ENCODE measurements at regions not wholly inside any gene's neighbourhood (a gene's known extent, or its start where the extent isn't known, plus 50 kb on each side); places are given as distances from the start of the nearest gene placed in this dataset.
"Not testable (repeated sequence)": the region's sequence is repeated elsewhere in the genome, so short reads cannot be mapped to it uniquely, and the experiment has no call there.

DNA sequence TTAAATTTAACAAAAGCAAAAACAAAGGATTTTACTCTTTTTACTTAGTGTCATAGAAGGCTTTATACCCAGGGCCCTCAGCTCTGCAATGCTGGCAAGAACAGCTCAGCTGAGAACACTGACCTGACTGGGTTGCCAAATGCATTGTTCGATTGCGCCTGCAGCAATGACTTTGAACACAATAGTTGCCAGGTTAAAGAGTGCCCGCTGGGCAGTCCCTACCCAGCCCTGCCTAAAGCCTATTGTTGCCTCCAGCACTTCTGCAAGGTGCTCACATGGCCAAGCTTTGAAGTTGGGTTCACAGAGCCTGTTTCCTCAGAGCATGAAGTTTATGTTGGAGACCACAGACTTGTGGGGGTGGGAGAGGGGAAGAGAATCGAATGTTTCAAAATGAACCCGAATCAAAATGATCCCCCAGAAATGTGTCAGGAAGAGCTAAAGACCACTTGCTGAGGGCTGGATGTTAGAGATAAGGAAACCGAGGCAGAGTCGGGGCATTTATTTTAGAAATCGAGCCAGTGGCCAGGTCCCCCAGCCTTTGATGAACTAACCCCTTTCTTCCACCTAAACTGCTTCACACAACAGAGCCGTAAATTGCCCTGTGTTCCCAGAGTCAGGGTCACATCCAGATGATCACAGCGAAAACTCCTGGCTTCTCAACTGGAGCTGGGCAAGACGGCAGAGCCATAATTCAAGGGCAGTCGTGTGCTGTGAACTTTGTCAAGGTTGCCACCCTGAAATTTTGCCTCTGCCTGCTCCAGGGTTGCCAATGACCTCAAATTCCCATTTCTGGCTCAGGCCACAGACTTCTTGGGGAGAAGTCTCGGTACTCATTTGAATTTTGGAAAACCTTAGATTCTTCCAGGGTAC lies 55.0 kb downstream of the FOXA2 start:
- DNase-seq (ENCODE audit: low spot score), result no peak

DNA sequence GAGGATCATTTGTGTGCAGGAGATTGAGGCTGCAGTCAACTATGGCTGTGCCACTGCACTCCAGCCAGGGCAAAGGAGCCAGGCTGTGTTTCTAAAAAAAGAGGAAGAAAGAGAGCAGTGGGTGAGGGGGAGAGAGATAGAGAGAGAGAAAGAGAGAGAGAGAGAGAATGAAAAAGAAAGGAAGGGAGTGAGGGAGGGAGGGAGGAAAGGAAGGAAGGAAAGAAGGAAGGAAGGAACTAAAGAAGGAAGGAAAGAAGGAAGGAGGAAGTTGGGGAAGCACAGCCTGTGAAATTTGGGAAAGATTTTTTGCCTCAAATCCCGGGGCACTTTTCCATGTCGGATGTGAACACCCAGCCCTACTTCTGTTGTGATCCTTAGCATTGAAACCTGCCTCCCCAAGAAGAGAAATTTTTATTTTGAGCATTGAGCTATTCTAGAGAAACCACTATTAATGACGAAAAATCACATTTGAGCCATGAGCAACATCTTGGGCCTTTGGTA lies 57.8 kb downstream of the FOXA2 start:
- no peak for DNase-seq (ENCODE audit: low spot score)

DNA sequence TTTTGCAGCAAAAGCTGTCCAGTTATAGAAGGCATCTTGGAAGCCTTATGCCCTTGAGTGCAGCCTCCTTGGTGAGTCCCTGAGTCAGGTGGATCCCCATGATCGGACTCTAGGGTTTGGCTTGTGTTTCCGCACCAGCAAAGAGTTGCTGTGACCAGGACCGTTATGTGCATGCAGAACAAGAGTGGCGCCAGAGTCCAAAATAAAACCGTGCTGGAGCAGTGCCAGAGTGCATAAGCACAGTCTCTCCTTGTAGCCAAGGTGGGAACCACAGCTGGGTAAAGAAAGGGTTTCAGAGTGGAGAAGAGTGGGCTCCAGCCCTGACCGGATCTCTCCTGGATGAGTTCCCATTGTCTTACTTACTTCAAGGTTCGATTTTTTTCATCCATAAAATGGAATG lies 58.6 kb downstream of the FOXA2 start:
- DNase-seq (ENCODE audit: low spot score), result no peak

DNA sequence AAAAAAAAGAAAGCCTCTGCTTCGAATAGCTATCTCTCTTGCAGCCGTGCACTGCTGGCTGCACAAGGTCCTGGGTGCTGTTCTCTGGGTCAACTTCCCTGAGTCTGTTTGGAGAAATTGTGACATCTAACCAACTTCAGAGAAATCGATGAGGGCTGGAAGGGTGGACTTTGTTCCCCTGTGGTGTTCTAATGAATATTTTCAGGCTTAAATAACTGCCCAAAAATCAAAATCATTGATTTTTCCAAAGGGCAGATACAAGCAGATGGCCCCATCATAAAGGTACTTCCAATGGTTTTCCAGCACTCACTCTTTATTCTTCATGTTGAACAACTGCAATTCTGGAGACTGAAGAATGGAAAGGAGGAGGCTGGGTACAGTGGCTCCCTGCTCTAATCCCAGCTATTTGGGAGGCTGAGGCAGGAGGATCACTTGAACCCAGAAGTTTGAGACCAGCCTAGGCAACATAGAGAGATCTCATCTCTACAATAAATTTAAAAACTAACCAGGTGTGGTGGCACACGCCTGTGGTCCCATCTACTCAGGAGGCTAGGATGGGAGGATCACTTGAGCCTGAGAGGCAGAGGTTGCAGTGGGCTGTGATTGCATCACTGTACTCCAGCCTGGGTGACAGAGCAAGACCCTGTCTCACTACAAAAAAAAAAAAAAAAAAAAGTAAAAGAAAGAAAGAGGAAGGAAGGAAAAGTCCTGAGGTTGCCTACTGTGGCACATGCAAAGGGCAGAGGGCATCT lies 59.1 kb downstream of the FOXA2 start:
- no peak for DNase-seq (ENCODE audit: low spot score)

DNA sequence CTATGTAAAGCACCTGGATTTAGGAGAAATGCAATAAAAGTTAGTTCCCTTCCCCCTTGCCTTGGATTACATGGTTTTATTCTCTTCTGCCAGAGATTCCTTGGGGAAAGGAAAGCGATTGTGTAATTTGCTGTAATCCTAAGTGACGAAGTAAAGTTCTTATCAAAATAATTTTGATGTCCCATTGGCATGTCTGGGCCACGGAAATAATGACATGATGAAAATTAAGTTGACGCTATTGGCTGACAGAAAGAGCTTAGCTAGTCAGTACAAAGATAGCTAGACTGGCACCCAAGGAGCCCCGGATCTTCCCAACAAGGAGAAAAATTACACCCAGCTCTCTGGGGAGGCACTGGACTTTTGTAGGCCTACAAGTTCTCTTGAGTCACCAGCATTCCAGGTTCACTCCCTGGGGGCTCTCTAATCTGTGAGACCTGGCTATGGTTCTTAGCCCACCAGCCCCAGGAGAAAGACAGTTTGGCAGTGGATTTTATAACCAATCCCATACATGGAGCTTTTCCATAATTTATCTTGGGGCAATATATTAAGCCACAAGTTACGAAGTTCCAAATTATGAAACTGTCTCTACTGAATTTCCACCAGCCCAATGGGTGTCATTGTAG lies 59.9 kb downstream of the FOXA2 start:
- no peak for DNase-seq (ENCODE audit: low spot score)

DNA sequence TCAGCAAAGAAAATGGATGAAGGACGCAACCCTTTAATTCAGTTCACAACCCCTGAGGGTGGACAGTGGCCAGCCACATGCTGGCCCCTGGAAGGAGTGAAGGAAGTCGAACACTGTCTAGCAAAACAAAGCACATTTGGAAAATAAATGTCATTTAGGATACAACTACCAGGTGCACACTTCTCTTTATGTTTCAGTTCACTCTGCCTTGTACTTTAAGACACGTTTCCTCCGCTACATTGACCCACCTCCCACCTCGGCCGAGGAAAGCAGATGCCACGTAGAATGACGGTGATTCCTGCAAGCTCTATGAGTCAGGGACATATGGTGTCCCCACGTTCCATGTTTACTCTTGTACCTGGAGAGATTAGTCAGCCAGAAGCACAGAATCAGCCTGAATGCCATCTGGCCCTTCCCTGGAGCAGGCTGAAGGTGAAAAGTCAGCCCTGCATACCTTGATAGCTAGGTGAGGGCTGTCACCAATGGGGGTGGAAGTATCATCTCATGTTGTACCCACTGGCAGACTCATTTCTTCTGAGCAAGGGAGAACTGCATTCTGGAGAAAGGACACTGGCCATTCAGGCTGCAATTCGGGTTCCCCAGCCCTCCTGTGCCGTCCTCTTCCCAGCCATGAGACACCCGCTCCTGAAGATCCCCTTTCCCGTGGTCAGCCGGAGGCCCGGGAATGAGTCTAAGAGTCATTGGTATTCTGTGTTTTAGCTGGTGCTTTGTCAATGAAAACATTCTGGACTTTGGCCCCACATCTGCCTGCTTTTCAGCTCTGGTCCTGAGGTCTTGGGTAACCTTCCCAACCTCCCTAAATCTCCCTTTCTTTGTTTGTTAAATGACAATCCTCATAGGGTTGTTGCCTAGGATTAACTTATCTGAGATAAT lies 60.6 kb downstream of the FOXA2 start:
- DNase-seq (ENCODE audit: low spot score), result no peak

DNA sequence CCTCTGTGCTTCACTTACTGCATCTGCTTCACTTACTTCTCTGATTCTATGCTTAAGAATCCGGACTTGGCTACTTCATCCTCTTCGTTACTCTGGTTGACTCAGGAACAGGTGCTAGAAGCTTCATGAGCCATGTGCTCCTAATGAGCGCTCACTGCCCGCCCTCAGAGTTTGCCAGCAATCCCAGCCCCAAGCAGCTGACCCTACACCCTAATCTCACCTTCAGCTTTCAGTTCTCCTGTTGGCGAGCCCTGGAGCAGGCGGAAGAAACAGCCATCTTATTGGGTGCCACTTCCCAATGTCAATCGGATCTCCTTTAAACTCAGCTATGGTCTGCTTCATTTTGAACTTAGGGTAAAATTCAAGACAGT lies 61.3 kb downstream of the FOXA2 start:
- no peak for DNase-seq (ENCODE audit: low spot score)

DNA sequence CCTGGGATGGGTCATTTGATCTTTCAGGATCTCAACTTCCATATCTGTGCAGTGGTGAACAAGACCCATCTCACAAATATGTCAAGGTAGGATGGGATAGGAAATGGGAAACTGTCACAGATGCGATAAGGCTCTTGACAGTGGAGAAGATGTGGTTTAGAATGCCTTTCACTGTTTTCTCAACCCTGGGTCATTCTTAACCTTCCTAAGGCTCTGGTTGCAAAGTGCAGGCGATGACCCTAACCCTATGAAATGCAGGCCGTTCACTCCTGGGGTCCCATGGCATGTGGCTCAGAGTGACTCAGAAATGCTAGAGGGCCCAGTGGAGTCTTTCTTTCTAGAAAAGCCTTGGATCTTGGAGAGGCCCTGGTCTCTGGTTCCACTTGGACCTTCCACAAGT lies 61.7 kb downstream of the FOXA2 start:
- DNase-seq (ENCODE audit: low spot score), result no peak

DNA sequence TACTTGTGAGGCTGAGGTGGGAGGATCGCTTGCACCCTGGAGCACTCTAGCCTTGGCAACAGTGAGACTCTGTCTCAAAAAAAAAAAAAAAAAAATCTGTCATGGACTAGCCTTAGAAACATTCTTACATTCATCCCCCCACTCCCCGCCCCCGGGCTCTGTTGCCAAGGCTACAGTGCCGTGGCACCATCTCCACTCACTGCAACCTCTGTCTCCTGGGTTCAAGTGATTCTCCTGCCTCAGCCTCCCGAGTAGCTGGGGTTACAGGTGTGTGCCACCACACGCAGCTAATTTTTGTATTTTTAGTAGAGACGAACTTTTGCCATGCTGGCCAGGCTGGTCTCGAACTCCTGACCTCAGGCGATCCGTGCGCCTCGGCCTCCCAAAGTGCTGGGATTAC lies 62.4 kb downstream of the FOXA2 start:
- not testable (repeated sequence) for DNase-seq (ENCODE audit: low spot score)

DNA sequence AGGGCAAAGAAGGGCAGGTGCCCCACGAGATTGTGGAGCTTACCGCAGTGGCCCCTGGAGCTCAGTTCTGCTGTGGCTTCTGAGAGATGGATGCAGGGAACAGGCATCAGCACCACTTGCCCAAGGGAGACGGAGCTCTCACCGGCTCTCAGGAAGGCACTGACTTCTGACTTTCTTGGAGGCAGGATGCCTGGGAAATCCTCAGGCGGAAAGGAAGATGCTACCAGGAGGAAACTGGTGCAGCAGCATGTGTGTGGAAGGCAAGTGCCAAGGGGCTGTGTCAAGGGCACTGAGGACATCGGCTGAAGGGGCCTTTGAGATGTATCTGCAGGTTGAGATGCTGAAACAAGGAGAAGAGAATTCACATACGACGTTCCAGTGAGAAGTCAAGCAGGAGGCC lies 64.0 kb downstream of the FOXA2 start:
- DNase-seq (ENCODE audit: low spot score), result no peak

DNA sequence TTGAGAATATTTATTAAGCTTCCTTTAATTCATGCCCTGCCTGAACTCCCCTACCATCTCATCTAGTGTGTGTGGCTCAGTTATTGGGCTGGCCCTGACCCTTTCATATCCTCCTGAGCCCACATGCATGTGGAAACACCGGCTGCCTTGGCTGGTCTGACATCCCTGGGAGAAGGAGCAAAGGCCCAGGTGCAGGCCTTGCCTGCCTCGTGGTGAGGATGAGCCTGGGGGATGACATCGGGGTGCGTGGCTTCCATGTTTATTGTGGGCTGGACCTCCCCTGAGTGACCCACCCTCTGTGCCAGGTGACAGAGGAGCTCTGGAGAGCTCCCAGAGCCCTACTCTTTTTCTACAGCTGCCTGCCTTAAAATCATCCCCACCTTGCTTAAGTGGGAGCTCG lies 69.1 kb downstream of the FOXA2 start:
- no peak for DNase-seq (ENCODE audit: low spot score)

DNA sequence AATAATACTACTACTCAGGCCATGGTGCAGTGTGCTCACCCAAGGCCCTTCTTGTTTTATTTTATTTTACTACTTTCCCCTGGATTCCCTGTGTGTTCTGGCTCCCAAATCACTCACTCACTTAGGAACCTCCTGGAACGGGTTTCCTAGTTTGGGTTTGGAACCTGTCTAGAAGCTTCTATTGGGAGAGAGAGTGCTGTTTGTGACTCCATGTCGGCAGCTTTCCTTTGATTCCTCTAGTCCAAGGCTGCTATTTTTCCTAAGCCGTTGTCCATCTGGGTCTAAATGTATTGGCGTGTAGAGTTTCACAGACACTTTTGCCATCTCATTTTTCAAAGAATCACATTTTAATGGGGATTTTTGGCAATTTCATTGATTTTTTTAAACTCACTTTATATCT lies 70.8 kb downstream of the FOXA2 start:
- DNase-seq (ENCODE audit: low spot score), result no peak

DNA sequence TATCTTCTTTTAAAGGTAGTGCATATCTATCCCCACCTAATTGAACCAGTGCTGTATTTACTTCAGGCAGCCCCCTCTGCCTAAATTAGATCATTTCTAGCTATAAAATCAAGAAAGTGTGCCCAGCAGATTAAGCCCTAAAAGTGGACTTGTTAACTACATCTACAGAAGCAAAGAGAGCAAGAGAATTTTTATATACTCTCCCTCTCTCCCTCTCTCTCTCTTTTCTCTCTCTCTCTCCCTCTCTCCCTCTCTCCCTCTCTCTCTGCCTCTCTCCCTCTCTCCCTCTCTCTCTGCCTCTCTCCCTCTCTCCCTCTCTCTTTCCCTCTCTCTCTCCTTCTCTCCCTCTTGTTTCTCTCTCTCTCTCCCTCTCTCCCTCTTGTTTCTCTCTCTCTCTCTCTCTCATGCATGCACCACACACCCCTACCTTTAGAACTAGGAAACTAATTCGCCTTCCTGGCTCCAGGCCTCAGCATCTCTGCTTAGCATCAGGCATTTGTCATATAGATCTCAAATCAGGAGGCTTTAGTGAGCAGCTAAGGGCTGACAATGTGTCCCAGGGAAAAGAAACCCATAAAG lies 71.4 kb downstream of the FOXA2 start:
- no peak for DNase-seq (ENCODE audit: low spot score)

DNA sequence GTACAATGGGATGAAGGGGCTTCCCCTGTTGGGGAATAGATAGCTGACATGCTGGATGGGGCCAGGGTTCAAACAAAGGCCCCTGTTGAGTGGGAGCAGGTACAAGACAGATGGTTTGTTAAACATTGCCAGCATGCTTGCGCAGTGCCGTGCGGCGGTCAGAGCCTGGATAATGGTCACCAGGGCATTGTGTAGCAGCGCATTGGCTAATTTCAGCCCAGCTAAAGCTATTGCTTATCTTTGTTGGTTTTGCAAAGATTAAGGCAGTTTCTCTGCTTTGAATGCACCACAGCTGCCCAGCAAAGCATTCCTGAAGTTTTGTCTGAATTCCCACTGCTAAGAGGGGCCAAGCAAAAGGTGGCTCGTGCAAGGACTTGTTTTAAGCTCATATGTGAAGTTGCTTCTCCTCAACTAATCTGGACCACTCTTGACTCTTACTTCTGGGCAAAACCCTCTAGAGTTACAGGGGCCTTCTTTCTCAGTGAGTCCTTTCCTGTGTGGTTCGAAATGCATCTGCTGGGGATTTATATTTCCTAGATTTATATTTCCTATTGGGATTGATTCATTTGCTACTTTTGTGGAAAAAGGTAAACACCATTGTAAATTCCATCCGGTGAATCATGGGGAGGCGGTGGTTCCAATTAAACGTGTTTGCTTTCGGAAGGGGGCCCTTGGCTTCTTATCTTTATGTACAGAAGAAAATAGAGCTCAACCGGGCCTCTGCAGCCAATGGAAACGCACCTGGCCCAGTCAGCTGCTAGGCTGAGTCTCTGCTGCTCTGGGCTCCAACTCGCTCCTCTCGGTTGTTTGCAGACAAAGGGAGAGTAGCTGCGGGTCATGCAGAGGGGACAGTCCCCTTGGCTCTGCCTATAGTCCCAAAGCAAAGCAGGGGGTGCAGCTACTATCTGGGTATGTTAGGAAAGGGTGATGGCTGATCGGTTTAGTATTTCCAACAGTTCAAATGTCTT lies 72.1 kb downstream of the FOXA2 start:
- DNase-seq (ENCODE audit: low spot score), result no peak

DNA sequence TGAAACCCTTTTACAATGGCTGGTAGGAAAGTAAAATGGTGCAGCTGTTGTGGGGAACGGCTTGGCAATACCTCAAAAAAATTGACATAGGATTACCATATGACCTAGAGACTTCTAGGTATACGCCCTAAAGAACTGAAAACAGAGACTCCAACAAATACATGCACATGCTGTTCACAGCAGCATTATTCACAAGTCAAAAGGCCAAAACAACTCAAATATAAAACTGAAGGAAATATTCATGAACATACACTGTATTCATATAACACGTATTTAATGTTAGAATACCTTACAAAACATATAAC lies 74.6 kb downstream of the FOXA2 start:
- DNase-seq (ENCODE audit: low spot score), result no peak

DNA sequence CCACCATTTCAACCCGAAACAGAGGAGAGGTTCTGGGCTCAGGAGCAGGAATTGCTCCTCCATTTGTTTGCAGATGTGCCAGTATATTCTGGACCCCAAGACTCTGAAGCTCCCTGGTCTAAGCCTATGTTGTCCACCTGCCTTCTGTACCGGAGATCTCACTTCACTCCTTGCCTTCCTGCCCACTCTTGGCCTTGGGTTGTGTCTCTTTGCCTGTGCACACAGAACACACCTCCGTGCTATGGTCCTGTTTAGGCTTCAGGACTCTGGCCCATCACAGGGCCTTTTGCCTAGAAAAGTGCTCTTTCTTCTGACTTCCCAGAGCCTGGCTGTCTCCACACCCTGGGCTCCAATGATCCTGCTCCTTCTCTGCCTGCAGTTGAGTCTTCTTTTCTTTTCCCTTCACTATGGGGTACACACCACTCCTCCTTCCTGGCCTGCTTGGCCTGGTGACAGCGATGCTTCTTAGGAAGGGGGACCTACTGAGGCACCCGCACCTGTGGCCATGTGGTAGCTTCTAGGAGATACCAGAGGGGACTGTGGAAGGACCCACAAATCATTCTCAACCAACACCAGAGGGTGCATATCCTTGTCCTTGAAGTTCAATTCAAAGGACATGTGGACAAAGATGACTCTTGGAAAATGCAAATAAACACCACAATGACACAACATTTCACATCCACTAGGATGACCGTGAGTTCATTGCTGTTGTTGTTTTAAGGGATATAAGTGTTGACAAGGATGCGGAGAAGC lies 75.1 kb downstream of the FOXA2 start:
- no peak for DNase-seq (ENCODE audit: low spot score)

DNA sequence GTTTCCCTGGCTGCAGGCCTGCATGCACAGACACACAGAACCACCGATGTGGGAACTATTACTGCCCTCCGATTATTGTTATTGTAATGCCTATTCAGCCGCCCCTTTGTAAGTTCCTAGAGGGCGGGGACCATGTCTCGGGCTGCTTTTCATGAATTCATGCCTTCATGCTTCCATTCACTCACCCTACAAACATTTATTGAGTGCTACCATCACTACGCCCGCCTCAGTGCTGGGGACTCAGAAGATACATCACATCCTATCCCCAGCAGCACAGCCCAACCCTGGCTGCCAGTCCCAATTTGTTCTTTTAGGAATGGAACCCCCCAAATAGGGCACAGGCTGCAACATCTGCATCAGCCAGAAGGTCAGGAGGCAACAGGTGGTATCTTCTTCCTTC lies 75.9 kb downstream of the FOXA2 start:
- DNase-seq (ENCODE audit: low spot score), result no peak

DNA sequence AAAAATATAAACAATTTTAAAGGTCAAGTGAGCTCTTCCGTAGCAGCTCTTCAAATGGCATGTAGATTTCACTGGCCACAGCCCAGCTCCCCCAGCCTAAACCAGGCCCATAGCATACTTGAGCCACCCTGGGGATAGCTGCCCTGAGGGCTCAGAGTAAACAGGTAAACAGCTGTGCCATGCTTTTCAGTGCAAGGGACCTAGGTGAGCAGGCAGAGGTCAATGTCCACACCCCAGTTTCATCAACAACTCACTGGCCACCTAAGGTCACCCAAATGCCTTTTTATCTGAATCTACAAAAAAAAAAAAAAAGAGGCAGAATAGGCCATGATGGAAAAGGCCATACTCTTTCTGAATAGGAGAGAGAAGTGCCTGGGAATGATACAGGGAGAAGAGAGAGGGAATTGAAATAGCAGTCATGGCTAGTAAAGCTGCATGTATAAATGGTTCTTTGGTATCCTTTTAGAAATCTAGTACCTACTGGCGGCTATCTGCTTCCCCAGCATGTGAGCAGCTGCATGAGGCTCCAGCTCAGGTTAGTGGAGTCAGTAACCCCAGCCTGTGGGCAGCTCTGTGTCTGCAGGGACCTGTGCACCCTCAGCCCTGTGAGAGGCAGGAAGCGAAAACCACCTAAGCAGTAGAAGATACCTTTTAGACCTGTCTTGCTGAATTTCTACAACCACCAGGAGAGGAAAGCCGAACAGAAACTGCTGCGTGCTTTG lies 77.0 kb downstream of the FOXA2 start:
- no peak for DNase-seq (ENCODE audit: low spot score)

DNA sequence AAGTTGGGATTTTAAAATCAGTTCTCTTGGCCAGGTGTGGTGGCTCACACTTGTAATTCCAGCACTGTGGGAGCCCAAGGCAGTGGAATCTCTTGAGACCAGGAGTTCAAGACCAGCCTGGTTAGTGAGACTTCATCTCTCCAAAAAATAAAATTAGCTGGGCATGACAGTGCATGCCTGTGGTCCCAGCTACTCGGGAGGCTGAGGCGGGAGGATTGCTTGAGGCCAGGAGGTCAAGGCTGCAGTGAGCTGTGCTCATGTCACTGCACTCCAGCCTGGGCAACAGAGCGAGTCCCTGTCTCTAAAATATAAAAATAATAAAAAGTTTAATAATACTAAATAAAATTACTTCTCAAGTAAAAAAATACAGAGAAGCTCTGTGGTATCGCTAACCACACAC lies 77.5 kb downstream of the FOXA2 start:
- DNase-seq (ENCODE audit: low spot score), result no peak

All from kidney tubule cell (primary cell).